ENCODE measurements at regions not wholly inside any gene's neighbourhood (a gene's known extent, or its start where the extent isn't known, plus 50 kb on each side); places are given as distances from the start of the nearest gene placed in this dataset.
"Not testable (repeated sequence)": the region's sequence is repeated elsewhere in the genome, so short reads cannot be mapped to it uniquely, and the experiment has no call there.

DNA sequence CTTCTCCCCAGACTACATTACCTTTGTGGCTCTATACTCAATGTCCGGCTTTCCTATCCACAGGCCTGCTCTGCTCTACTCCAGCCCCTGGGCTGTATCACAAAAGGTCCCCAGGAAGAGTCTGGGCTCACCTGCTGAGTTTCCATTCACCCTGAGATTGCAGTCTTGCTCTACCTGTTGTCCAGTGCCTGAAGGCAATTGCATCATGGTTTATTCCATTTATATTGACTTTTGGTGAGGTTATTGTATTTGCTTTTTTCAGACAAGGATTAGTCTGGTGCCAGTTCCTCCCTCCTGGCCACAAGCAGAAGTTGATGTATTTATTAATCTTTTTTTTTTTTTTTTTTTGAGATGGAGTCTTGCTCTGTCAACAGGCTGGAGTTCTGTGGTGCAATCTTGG, 273.1 kb downstream of the XPNPEP1 start:
- DNase-seq = no peak

DNA sequence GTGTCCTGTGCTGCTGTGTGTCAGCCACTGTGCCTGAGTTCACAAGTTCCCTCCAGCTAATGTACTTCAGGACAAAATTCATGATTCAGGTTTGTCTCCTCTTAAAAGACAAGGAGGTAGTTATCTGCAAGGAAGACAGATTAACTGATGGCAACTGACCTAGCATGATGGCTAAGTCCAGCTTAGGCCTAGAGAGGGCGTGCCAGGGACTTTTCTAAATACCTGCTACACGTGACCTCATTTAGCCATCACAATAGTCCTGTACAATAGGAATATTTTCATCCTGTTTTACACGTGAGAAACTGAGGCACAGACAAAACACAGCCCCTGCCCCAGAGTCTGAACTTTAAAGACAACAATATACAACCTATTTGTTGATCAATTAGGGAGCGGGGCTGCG, 275.7 kb downstream of the XPNPEP1 start:
- DNase-seq = no peak

DNA sequence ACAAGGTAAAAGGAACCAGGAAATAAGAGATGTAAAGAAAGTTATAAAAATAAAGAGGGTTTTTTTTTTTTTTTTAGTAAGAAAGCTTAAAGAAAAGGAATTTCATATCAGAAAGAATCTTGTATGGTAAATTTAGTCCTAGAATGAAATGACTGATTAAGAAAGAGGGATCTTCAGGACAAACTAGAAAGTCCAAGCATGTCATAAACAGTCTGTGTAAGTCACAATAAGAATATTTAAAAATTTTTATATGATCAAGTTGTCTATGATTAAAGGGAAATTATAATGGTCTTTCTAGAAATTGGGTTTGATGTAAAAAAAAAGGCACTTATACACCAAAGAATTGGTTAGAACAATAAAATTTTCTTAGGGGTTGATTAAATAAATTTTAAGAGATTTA, 289.5 kb downstream of the XPNPEP1 start:
- no peak for DNase-seq

GRCh38 chr10:109633017-109633416, 290.3 kb downstream of the XPNPEP1 start:
- not testable (repeated sequence) for DNase-seq

DNA sequence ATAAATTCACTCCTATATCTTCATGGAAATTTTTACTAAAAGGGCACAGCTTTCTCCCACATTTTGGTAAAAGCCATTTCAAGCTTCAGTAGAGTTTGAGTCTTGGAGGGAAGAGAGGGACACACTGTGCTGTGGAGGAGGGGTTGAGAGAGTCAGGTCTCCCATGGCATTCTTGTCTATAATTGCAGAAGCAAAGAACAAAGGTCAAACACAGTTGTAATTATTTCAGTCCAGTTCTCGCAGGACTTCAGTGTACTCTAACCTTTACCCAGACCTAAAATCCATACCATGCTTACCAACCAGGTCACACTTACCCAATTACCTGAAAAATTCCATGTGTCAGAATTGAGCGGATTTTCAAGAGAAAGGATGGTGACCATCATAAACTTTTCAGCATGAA, 298.4 kb downstream of the XPNPEP1 start:
- DNase-seq = no peak

DNA sequence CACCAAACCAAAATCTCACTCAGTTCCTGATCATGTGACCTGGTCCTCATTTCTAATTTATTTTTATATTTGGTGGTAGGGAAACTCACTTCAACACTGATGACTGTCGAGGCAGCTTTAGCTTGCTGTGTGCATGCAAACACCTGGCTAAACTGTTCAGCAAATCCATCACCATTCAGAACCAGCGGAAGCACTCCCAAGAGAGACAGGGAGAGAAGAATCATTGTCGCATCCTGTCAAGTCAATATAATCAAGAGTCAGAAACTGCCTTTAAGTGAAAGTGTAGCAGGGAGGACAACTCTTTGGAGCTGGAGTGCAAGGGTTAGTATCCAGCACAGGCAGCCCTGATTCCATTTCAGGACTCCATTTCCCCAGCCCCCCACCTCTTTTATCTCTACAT, 300.7 kb downstream of the XPNPEP1 start:
- no peak for DNase-seq

- DNase-seq = no peak
Observed at GRCh38 chr10:109620396-109620795, 302.9 kb downstream of the XPNPEP1 start.

DNA sequence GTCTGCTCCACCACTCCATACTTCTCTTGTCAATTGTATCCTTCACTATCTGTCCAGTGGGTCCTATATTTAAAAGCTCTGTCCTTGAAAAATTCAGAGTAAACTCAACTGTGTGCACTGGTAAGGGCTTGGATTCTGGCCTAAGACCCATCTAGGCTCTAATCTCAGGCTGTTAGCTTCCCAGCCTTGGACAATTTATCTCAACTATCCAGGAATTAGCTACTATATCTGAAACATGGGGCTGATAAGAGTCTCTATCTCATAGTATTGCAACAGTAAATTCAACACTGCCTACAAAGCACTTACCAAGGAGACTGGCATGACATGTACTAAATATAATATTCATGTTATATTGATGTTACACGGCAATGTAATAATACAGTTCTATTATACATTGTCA, 303.4 kb downstream of the XPNPEP1 start:
- no peak for DNase-seq

GRCh38 chr10:109618748-109619147, 304.6 kb downstream of the XPNPEP1 start:
- DNase-seq = no peak

GRCh38 chr10:109618301-109618700, 305.0 kb downstream of the XPNPEP1 start:
- DNase-seq = no peak

- DNase-seq = no peak
Observed at GRCh38 chr10:109616359-109616980, 306.8 kb downstream of the XPNPEP1 start.

DNA sequence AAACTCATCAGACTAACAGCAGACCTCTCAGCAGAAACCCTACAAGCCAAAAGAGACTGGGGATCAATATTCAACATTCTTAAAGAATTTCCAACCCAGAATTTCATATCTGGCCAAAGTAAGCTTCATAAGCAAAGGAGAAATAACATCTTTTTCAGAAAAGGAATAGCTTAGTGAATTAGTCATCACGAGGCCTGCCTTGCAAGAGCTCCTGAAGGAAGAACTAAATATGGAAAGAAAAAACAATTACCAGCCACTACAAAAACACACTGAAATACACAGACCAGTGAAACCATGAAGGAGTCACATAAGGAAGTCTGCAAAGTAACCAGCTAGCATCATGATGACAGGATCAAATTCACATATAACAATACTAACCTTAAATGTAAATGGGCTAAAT, 328.0 kb downstream of the XPNPEP1 start:
- DNase-seq = not testable (repeated sequence)

DNA sequence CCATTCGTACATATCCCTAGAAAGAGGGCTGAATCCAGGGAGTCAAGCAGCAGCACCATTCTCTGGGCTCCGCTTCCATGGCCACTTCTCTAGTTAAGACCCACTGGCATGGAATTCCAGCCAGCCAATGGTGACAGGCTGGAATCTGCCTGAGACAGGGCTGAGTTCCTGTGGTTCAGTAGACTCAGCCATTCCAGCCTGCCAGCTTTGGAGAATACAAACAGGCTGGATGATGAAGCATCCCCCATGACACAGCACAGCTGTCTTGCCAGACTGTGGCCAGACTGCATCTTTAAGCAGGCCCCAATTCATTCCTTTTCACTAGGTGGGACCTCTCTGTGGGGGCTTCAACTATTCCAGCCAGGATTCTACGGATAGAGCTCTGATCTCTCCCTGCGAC, 329.6 kb downstream of the XPNPEP1 start:
- DNase-seq = no peak

GRCh38 chr10:109592391-109592790, 330.9 kb downstream of the XPNPEP1 start:
- DNase-seq = no peak

- DNase-seq = no peak
Observed at GRCh38 chr10:109591601-109592000, 331.7 kb downstream of the XPNPEP1 start.

GRCh38 chr10:109588259-109588658, 335.1 kb downstream of the XPNPEP1 start:
- no peak for DNase-seq

DNA sequence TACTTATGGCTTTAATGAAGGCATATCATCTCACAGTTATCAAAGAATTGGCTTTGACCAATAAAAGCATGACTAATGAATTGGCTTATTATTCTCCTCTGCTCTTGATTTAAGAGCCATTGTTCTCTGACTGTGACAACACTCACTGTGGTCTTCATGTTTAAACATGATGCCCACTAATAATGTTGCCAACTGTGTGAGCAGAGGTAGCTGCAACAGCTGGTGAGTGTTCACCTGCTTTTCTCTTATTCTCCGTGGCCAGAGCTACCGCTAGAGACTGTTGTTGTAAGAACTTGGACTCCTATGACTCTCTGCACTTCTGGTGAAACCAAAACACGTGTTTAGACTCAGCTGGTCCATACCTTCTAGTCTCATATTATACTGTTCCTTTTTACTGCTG, 335.9 kb downstream of the XPNPEP1 start:
- no peak for DNase-seq

GRCh38 chr10:109556399-109556798, 366.9 kb downstream of the XPNPEP1 start:
- DNase-seq = no peak

DNA sequence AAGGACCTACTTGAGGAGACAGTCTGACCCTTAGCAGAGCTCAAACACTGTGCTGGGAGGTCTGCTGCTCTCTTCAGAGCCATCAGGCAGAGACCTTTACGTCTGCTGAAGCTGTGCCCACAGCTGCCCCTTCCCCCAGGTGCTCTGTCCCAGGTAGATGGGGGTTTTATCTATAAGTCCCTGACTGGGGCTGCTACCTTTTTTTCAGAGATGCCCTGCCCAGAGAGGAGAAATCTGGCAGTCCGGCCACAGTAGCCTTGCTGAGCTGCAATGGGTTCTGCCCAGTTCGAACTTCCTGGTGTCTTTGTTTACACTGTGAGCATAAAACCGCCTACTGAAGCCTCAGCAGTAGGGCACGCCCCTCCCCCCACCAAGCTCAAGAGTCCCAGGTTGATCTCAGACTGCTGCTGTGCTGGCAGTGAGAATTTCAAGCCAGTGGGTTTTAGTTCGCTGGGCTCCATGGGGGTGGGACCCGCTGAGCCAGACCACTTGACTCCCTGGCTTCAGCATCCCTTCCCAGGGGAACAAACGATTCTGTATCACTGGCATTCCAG, 381.2 kb downstream of the XPNPEP1 start:
- DNase-seq = not testable (repeated sequence)

- DNase-seq = no peak
Observed at GRCh38 chr10:109534193-109534592, 389.1 kb downstream of the XPNPEP1 start.

DNA sequence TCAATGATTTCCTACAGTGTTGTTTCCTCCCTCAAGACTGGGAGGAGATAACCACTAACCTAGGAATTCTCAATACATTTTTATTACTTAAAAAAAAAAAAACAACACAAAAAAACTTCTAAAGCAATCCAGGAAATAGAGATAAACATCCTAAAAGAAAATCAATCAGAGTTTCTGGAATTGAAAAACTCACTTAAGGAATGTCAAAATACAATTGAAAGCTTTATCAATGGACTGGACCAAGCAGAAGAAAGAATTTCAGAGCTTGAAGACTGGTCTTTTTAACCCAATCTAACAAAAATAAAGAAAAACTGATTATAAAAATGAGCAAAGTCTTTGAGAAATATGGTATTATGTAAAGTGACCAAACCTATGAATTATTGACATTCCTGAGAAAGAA, 394.1 kb downstream of the XPNPEP1 start:
- DNase-seq = no peak

DNA sequence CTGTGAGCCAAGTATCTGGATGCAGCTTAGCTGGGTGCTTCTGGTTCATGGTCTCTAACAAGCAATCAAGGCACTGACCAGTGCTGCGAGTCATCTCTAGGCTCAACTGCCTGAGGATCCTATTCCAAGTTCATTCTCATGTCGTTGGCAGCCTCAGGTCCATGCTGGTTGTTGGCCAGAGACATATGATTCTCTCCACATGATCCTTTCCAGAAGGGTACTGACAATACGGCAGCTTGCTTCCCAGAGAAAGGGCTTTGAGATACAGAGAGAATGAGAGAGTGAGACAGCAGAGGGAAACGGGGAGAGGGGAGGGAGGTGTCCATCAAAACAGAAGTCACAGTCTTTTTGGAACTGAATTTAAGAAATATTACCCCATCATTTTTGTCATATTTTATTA, 405.6 kb downstream of the XPNPEP1 start:
- no peak for DNase-seq

- no peak for DNase-seq
Observed at GRCh38 chr10:109504401-109504800, 418.9 kb downstream of the XPNPEP1 start.

- DNase-seq = no peak
Observed at GRCh38 chr10:109487691-109488090, 435.6 kb downstream of the XPNPEP1 start.

All from muscle of arm (tissue), 1 donor.